HG03378 (cell line): ENCODE measurements at regions not wholly inside any gene's neighbourhood (a gene's known extent, or its start where the extent isn't known, plus 50 kb on each side); places are given as distances from the start of the nearest gene placed in this dataset.

Source experiments
- ATAC-seq: cut with Tn5 transposase; IDR thresholded peaks from one replicate; pipeline ENCODE4 v1.9.1; 2021; ENCODE audit warnings: mild to moderate bottlenecking, moderate library complexity; ENCODE audit not compliant: unreplicated experiment

DNA sequence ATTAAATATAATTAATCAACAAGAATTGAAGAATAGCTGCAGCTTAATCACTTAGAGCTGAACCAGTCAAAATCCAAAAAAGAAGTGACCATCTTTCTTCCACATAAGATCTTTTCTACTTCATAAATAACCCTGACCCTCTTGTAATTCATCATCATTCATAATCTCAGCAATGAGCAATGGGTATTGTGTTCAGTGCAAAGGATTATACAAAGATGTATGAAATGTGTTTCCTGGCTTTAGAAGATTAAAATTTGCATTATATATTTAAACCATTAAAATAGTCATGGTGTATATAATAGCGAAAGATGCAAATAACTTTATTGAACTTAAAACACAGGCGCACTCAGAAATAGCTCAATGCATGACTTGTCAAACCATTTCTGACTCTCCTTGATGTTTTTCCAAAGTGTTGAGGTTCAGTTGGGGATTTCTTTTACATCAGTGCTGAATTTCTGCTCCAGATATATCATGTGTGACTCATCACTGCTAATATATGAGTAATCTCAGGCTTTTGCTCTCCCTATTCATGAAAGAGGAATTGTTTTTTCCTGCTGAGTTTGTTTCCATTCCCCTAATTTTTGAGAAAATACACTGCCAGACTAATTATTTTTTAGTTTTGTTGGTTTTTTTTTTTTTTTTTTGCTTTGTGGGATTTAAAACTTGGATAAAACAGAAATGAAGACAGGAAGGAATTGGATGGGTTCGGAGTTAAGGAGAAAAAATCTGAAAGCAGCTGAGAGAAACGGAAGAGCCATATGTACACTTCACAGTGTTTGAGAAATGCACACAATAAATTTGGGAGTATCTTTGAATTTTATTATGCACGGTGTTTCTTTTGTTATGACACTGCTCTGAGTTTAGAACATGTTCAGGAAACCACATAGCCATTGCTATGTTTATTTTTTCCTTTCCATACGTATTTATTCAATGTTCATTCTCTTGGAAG lies 290.1 kb upstream of the PCDH7 start:
- no peak for ATAC-seq

DNA sequence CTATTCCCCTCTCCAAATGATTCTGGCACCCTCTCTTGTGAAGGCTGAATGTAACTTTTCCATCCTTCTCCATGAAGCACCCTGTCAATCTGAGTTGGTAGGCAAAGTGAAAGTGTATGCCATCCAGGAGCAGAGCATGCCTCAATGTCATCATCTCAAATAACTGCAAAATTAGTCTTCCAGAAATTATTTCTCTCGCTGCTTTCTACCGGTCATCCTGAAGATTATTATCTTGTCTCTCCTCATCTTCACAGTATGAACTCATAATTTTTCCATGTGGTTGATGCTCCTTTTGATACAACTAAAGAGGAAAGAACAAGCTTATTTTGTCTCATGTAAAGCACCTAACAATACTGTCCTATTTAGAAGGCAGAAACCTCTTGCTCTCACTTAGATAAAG lies 285.5 kb upstream of the PCDH7 start:
- no peak for ATAC-seq

DNA sequence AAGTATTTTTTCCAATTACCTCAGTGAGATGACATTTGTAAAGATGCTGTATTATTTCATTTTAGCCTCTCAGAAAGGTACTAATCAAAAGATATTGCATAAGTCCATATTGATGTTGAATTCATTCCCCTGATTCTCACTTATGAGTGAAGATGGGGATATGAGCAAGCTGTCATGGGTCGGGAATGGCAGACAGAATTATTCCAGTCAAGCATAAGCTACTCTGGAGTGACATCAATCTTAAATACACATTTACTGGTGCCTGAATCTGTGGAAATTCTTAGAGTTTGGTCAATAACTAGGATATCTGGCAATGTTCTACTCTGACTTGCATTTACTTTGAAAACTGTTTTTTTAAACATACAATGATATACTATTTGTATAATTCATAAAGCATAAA lies 283.8 kb upstream of the PCDH7 start:
- ATAC-seq, result no peak

DNA sequence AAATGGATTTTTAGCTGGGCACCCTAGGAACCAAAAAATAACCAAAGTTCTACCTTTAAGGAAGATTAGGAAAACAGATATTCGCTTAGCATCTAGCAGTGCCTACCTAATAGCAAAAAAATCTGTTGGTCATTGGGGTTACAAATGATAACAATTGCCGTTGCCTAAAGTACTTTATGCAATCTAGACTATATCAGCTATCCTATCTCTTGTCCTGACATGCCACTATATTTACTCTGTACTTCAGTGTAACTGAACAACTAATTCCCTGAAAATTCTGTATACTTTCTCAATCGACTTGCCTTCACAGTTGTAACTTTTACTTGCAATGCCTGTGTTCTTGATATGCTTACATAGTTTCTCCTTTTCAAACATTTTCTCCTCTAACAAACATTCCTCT lies 282.9 kb upstream of the PCDH7 start:
- no peak for ATAC-seq

DNA sequence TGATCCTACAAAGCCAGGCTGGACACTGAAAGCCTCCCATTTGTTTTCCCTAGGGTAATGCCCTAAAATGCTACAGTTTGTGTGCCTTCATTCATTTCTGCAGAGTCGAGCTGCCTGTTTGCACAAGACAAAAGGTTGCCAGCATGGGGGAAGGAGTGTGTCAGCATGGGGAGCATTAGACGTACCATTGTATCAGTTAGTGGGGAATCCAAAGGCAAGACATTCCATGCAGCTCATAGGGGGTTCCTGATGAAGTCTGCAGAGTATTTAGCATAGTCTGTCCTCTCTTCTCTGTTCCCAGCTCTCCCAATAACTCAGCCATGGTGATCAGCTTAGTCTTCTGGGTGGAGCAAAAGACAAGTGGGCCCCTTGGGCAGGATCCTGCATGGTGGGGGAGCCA lies 276.9 kb upstream of the PCDH7 start:
- ATAC-seq, result no peak

DNA sequence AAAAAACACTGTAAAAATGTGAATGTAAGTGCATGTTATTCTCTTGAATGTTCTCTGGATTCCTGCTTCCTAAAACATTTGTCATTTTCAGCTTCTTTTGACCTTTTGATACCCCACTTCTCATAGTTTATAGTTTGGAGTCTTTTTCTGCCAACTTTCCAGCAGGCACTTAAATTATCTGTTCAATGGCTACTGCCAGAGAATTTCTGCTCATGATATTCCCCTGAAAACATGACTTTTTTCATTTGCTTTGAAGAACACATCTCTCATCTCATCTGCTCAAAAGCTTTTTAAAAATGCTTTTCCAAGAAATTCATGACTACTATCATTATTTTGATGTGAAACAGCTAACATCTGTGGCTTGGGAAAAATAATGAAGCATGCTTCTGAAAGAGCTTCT lies 269.7 kb upstream of the PCDH7 start:
- no peak for ATAC-seq

DNA sequence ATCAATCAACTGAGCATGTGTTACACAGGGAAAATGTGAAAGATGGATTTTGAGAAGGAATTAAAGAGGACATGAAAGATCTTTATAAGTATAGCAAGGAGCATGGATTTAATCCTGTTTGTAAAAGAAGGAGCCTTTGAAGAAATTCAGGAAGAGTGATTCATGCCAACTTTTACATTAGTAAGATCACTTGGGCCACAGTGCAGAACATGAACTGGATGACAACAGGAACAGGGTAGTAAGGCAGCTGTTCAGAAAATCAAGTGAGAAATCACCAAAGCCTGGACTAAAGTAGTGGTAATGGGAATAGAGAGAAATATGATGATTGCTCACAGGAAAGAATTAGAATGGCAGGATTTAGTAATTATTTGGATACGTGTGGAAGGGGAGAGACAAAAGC lies 265.7 kb upstream of the PCDH7 start:
- no peak for ATAC-seq

DNA sequence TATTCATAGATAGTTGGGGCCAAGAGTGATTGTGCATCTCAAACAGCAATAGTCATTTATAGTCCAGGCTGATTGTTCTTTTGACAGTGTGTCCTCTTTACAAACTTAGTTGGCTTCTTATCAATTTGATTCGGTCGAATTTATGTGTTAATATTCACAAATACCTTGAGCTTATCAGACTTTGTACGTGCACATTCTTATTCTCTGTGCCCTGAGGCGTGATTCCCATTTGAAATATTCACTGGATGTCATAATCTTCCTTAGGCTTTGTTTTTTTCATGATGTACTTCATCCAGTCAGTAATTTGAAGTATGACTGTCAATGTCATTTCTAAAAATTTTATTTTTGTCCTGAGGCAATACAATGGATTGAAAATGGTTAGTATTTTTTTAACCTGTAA lies 263.5 kb upstream of the PCDH7 start:
- no peak for ATAC-seq

DNA sequence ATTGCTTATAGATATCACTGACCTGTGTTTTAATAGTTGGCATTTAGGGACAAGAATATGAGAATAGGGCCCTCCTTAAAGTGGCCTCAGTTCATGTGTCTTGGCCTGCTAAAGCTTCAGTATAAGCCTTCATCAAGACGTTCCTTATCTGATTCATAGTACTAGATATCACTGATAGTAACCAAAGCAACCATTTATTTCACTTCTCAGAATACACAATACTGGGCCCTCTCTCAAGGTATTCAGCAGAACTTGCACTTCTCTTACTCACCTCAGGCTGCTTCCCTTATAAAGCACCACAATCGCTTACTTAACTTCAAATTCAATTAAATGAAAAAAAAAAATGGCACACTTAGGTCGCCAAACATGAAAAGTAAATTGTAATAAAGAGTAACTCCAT lies 259.4 kb upstream of the PCDH7 start:
- ATAC-seq, result no peak

DNA sequence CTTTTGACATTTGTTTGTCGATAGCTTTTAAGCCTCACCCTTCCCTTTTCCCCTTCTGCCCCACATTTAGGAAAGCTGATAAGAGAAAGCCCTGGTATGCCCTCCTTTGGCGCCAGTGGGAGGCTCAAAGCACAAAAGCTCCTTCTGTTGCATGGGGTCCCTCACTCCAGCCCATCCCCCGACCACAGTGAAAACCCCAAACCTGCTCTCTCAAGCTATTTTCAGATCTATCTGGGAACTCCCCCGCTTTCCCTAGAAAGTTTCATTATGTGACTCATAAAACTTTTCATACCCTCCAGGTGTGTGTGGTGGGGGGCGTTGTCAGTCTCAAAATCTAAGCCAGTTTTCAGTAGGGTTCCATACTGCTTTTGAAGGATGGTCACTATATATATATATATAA lies 259.0 kb upstream of the PCDH7 start:
- ATAC-seq, result no peak

DNA sequence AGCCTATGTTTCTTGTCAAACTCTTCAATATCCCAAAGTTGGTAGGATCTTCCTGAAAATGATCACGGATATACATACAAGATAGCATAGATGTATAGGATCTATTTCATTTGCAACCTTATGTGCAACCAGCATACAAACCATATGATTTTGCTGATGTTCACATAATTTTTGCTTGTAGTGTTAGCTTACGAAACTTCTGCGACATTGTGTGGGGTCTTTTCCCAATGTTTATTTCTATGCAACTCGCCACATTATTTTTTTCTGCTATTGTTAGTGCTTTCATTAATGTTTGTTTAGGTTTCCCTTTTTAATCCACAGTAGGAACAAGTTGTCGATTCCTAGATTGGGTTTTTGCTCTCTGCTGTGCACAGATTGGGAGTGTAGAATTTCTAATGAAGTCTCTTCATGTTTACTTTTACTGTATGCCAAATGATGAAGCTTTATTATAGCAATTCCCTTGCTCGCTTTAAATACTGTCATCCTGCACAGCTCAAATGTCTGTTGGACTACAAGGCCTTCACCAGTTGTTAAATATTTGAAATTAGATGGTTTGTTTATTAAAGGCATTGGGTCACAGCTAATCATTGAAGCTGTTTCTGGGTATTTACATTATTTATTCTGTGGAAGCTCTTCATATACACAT lies 257.6 kb upstream of the PCDH7 start:
- no peak for ATAC-seq

DNA sequence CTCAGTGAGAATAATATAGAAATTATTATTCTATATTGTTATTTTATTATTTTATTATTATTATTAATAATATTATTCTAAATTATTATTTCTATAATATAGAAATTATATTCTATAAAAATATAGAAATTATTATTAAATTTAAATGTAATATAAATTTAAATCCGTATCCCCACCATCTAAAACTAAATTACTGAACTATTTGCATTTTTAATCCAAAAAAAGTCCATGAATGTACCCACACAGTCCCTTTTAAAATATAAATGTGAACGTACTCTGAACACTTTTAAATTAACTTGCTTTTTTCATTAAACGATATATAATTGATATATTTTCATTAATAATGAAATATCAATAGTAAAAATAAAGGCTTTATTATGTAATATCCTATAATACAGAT lies 248.3 kb upstream of the PCDH7 start:
- ATAC-seq, result no peak

DNA sequence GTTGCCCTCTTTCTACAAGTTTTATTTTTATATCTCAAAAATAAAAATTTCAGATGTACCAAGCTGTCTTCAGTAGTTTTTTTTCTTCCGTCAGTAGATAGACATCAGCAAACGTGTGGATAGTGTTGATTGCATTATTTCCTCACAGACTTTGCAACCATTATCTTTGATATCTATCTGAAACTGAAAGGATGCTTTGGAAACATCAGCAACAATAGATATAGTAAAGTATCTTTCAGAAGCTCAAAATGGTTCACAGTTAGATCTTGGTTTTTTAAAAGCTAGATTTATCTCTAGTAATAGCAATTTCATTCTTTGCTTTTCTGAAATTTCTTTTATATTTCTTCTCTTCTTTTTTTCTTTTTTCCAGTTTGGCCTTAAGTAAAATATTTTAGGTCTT lies 246.9 kb upstream of the PCDH7 start:
- no peak for ATAC-seq

DNA sequence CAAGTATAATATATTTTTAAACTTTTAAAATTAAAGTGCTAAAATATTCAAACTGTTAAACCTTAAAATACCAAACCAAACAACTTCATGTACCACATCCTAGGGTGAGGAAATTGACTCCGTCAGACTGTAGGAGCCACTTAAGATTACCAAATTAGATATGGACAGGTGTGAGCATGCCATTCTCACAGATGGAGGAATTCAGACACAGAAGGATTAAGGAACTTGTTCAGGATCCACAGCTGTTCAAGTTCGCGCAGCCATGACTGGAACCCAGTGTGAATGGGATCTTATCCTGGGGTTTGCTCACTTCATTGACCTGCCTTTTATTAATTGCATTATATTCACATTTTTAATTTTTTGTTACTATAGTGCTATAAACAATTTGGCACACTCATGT lies 224.9 kb upstream of the PCDH7 start:
- no peak for ATAC-seq

DNA sequence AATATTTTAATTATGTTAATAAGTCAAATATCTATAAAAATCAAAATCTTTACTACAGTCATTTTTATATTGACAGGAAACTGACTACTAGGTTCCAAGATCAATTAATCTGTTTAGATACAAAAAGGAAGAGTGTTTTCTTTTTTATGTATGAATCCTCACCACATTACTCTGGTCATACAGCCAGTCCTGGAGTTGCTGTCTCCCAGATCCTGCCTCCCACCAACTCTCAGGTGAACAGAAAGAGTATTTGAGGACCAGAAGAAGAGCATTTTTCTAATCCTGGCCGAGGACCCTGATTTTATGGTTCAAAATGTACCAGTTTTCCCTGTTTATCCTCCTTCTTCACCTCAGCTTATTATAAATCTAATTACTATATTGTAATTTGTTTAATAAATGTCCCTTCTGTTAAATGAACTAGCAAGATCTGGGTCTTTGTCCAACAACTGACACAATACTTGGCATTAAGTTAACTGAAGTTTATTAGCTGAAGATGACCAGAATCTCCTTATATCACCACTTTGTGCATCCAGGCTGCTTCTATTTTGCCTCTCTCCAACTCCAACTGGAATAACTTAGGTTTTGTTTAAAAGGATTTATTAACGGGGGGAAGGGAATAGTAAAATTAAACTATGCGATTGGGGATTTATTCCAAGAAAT lies 224.4 kb upstream of the PCDH7 start:
- no peak for ATAC-seq

DNA sequence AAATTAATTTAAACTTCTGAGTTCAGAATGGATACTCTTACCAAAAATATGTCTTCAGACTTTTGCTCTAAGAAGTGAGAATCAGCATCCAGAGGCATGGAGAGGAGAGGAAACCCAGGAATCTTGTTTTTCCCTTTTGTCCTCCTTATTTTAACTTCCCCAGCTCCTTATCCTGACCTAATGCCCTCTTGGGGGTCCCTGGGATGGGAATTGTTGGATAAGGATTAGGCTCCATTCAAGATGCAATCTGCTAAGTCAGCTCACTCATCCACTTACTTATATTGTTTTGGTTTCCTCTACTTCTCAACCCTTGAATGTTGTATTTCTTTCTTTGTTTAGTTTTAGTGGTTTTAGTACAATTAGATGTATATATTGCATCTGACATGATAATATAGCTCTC lies 208.4 kb upstream of the PCDH7 start:
- no peak for ATAC-seq

DNA sequence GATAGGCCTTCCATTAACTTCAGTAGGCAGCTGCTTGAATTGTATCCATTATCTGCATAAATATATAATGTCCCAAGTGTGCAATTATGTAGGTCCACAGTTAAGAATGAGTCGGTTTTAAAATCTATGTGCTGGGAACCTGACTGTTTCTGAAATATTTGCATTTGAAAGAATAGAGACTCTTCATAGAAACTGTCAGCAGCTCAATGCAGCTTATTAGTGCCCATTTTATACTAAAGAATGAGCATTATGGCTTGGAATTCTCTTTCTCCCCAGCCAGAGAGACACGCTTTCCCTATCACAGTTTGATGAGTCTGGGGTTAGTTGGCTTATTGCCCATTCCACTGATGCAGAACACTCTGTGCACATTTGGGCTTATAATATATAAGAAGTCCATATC lies 202.0 kb upstream of the PCDH7 start:
- no peak for ATAC-seq

DNA sequence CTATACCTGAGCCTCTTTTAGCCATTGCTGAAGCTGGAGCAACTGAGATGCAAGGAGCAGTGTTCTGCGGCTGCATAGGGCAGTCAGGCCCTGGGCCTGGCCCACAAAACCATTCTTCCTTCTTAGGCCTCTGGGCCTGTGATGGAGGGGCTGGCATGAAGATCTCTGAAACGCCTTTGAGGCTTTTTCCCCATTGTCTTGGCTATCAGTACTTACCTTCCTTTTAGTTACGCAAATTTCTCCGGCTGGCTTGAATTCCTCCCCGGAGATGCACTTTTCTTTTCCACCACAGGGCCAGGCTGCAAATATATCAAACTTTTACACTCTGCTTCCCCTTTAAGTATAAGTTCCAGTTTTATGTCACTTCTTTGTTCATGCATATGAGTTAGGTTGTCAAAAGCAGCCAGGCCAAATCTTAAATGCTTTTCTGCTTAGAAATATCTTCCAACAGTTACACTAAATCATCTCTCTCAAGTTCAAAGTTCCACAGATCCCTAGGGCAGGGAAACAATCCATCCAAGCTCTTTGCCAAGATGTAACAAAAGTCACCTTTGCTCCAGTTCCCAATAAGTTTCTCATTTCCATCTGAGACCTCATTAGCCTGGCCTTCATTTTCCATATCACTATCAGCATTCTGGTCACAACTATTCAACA lies 194.4 kb upstream of the PCDH7 start:
- no peak for ATAC-seq

DNA sequence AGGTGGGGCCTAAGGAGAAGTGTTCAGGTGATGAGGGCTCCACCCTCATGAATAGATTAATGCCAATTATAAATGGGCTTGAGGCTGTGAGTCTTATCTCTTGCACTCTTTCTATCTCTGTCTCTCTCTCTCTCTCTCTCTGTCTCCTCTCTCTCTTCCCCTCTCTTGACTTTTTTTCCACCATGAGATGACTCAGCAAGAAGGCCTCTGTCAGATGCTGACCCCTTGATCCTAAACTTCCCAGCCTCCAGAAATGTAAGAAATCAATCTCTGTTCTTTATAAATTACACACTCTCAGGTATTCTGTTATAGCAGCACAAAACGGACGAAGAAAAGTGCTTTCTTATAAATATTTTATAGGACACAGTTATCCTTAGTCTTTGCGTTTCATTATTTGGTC lies 184.9 kb upstream of the PCDH7 start:
- no peak for ATAC-seq

DNA sequence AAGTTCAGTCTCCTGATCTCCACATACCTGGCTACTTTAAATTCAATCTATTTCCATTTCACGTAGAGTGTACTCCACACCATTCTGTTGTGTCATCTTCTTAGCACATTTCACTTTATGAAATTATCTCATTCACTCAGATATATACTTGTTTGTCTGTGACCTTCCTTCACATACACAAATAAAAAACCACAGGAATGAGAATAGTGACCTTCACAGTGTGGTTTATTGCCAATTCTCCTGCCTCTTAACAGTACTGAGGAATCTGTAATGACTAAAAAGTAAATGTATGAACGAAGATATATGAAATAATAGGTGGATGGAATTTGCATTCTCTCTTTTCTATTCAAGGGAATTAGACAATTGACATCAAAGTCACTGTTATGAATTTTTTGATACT lies 183.9 kb upstream of the PCDH7 start:
- no peak for ATAC-seq

DNA sequence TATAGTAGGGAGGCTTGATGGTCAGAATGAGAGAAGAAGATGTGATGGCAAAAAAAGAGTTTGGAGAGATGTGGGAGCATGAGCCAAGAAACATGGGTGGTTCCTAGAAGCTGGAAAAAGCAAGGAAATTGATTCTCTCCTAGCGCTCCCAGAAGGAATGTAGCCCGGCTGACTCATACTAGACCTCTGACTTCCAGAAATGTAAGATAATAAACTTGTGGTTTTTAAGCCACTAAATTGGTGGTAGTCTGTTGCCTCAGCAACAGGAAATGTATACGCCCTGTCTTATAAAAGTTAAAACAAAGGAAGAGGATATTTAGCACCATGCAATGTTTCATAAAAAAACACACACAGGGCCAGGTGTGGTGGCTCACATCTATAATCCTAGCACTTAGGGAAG lies 182.7 kb upstream of the PCDH7 start:
- no peak for ATAC-seq

DNA sequence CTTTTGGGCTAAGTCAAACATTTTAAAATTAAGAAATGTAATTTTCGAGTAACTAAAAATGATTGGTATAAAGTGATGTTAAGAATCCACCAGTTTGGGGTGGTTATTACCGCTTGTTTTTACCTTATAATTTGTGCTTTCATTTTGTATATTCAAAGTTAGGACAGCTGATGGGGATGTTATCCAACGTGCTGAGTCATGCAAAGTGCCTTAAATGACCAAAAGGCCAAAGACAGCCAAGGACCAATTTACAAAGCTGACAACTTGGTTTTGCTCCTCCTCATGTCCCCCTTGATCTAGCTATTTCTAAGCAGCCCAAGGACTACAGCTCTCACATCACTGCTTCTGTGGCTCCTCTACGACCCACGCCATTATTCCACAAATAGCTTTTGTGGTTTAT lies 181.4 kb upstream of the PCDH7 start:
- no peak for ATAC-seq
